GM21717 (cell line): ENCODE measurements at regions not wholly inside any gene's neighbourhood (a gene's known extent, or its start where the extent isn't known, plus 50 kb on each side); places are given as distances from the start of the nearest gene placed in this dataset.

Source experiments
- ATAC-seq: cut with Tn5 transposase; IDR thresholded peaks from one replicate; pipeline ENCODE4 v1.9.1; 2021; ENCODE audit warnings: mild to moderate bottlenecking, moderate library complexity; ENCODE audit not compliant: unreplicated experiment

DNA sequence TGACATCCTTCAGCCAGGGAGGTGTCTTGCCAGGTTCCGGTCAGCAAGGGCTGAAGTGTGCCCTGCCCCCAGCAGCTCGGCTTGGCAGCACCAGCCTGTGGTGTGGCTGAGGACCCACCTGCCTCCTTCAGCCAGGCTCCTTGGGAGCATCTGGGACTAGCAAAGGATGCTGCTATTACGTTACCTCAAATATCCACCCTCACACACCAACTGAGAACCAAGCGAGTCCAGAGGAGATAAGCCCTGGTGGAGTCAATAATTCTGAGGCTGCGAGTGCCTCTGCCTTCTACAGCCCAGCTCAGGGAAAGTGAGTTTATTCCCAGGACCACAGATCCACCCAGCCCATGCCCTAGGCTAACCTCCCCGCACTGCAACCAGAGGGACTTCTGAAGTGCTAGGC, 57.1 kb upstream of the FSTL4 start:
- no peak for ATAC-seq

DNA sequence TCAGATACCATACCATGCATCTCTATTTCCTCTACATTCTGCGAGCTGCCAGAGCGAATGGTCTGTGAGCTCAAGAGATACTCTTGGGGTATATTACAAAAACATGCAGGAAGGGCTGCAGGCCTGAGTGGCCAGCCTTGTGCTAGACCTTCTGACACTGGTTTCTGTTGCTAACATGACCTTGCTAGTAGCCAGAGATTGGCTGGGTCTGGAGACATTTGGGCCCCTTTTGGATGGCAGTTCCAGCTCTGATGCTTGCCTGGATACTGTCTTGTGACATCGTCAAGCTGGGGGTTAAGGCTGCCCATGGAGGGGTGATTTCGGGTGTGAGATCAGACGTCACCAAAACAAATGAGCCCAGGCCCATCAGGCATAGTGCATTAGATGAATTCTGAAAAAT, 56.1 kb upstream of the FSTL4 start:
- ATAC-seq: no peak

DNA sequence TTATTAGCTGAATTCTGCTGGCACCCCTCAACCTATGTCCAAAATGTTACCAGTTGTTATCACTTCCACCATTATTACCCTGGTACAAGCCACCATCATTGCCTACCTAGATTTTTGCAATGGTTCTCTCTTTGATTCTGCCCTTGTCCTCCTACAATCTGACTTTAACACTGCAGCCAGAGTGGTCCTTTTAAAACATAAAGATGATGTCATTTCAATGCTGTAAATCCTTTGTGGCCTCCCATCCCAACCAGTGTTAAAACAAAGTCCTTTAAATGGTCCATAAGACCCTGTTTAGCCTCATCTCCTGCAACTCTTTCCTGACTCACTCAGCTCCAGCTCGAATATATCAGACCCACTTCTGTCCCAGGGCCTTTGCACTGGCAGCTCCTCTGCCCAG, 54.9 kb upstream of the FSTL4 start:
- ATAC-seq: no peak

DNA sequence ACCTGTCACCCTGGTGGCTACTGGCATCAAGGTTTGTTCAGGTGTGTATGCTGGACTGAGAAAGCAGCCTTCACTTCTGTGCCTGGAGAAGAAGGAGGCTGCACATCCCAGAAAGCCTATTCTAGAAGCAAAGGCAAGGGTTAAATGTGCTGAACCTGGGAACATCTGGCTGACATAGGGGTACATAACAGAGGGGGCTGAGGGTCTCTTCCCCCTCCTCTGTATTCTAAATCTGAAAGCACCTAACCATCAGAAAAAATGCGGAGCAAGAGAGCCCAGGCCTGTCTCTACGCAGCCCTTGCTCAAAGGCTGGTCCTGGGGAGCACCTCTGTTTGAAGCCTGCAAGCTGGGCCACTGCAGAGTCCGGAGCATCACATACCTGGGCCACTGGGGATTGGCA, 53.2 kb upstream of the FSTL4 start:
- no peak for ATAC-seq

DNA sequence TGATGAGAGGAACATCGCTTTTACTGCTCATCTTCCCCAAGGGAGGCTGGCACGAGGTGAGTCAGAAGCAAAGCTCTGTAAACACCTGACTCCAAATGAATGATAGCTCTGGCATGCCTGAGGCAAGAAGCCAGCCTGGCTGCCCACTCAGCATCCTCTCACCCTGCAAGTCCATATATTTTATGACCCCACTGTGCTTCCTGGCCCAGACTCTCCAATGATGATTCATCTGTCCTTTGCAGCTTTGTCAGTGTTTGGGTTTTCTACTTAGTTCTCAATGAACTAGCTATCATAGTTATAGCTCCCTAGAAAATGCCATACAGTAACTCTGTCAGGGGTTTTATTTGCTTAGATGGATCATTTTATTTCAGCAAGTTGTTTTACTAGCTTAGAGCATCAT, 52.1 kb upstream of the FSTL4 start:
- ATAC-seq: no peak

DNA sequence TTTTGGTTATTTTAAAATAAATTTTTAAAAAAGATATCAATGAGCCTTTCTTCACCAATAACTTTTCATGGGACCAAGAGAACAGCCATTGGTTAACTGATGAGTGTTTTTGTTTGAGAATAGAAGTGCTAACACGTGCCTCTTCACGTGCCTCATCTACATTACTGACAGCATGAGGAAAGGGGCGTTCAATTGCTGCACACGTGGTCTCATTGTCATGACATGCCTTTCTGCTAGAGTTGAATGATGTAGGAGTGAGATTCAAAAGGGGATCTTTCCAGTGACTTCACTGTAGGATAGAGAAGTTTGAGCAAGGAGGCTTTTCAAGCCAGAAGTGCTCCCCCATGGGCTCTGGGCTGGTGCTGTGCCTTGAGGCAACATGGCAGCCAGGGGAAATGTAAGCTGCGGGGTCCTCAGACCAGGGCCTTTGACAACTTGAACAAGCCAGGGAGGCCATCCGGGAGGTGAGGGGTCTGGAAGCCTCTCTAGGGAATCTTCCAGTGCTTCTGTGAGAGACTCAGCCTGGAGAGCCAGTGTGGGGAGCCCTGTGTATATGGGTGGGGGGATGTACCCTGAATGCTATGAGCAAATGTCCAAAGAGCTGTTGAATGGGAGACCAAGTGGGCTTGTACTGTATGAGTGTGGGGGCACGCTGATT, 51.2 kb upstream of the FSTL4 start:
- no peak for ATAC-seq

DNA sequence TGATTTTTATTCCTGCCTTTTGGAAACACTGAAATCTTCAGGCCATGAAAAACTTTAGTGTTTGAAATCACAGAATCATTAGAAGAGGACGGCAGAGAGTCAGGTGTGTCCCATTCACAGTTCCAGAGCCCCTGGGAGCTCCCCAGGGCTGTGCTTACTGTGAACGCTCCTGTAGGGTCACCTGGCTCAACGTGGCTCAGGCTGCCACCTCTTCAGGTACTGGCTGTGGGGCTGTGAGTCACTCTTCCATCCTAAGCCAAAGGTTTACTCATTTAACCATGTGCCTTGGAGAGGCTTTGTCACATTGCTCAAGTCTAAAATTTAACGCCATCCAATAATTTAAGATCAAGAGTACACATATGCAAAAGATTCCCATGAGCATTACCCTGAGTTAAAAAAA, 50.2 kb upstream of the FSTL4 start:
- ATAC-seq: no peak
